Heart left ventricle (tissue), 16 donors: ENCODE measurements at regions not wholly inside any gene's neighbourhood (a gene's known extent, or its start where the extent isn't known, plus 50 kb on each side); places are given as distances from the start of the nearest gene placed in this dataset.

Experiments
- ATAC-seq, 4 donors: fragments of 200-7000 bp; cut with Tn5 transposase; one replicate each; pipeline ENCODE4 v1.9.1; 2020 to 2022; ENCODE audit warnings: moderate library complexity in 4 of 4, mild to moderate bottlenecking in 3 of 4, moderate number of reproducible peaks in 1 of 4
- DNase-seq, 5 donors: peaks; one replicate each; pipeline ENCODE4 v3.0.0-alpha.2; 2020
- H3K27ac ChIP-seq, 12 donors: fragments of 200-600 bp; sonication (generic) in 4 of 12; one replicate each; pipeline versions ENCODE4 v1.5.0 to v1.8.0; 2016 to 2022; ENCODE audit warnings: mild to moderate bottlenecking in 2 of 12
- H3K27me3 ChIP-seq, 9 donors: fragments of 200-600 bp; sonication (generic) in 2 of 9; one replicate each; pipeline versions ENCODE4 v1.5.1 to v1.8.0; 2016 to 2022; ENCODE audit warnings: mild to moderate bottlenecking in 3 of 9
- H3K36me3 ChIP-seq, 9 donors: fragments of 200-600 bp; sonication (generic) in 2 of 9; one replicate each; pipeline versions ENCODE4 v1.5.0 to v1.8.0; 2018 to 2022; ENCODE audit warnings: mild to moderate bottlenecking in 2 of 9
- H3K4me1 ChIP-seq, 12 donors: fragments of 200-600 bp; sonication (generic) in 4 of 12; one replicate each; pipeline versions ENCODE4 v1.5.0 to v1.8.0; 2016 to 2022; ENCODE audit warnings: mild to moderate bottlenecking in 3 of 12
- H3K4me3 ChIP-seq, 12 donors: fragments of 200-600 bp; sonication (generic) in 4 of 12; one replicate each; pipeline versions ENCODE4 v1.5.0 to v1.8.0; 2017 to 2022; ENCODE audit warnings: mild to moderate bottlenecking in 9 of 12, moderate library complexity in 4 of 12
- H3K9me3 ChIP-seq, 12 donors: fragments of 200-600 bp; sonication (generic) in 4 of 12; one replicate each; pipeline versions ENCODE4 v1.5.0 to v1.8.0; 2016 to 2022; ENCODE audit warnings: mild to moderate bottlenecking in 1 of 12
- POLR2A ChIP-seq, 2 donors: fragments of 450-650 bp; IDR thresholded peaks; one replicate each; pipeline ENCODE4 v1.6.1; 2017; ENCODE audit warnings: antibody characterized with exemption in 2 of 2, mild to moderate bottlenecking in 2 of 2, moderate library complexity in 2 of 2
- WGBS, 4 donors: extraction: QIAGEN DNeasy Blood & Tissue Kit in 2 of 4; methylation state at CpG; one replicate each; pipeline versions ENCODE4 v1.1.5 to v1.1.7; 2013 to 2018; 5-methylcytosine and 5-hydroxymethylcytosine counted together
- intact Hi-C, 10 donors: fragments of 100-400 bp; cut with DNase I; formaldehyde crosslinking; loops; one replicate each; pipeline versions ENCODE4 v1.11.1 to v1.14.2; 2022
- TF ChIP-seq, protein P1 (sequence below), 12 donors: fragments of 200-600 bp; sonication (generic) in 4 of 12; IDR thresholded peaks; one replicate each; pipeline versions ENCODE4 v1.5.0 to v1.8.0; 2018 to 2022; ENCODE audit warnings: antibody characterized with exemption in 12 of 12, mild to moderate bottlenecking in 5 of 12
- donor health status: ischemic (EF 13 %, LVEDD 7.1; RV severe dilation, severe dysfunction).
- donor health status: healthy with polysubstance abuse.
- donor health status: DM: no; HTN: yes; CAD: no.
- donor health status: DM: no; HTN: no; CAD: no.
- donor health status: ischemic (EF 25% LVEDD 6.9; RV normal size, moderate dysfunction).
- donor health status: ischemic (EF 25% LVEDD 5.7; RV mildly dilated, moderate dysfunction).
- donor health status: healthy.
- donor health status: DM: yes; HTN: yes; CAD: no.
- donor health status: ischemic (EF 35%, LVEDD 5.7; RV mildly dilated, moderate dysfunction).
- donor health status: nonischemic (EF 11% LVEDD 7.7; RV severe dilation, severe dysfunction).
- donor health status: DM: yes; HTN: yes; CAD: no.
- donor health status: PGD.
- donor health status: ischemic (EF 29% LVEDD 5.4; RV normal size, mild dysfunction).
- donor health status: nonischemic (EF 23%, LVEDD 6.1; RV moderate dilation, normal function).

DNA sequence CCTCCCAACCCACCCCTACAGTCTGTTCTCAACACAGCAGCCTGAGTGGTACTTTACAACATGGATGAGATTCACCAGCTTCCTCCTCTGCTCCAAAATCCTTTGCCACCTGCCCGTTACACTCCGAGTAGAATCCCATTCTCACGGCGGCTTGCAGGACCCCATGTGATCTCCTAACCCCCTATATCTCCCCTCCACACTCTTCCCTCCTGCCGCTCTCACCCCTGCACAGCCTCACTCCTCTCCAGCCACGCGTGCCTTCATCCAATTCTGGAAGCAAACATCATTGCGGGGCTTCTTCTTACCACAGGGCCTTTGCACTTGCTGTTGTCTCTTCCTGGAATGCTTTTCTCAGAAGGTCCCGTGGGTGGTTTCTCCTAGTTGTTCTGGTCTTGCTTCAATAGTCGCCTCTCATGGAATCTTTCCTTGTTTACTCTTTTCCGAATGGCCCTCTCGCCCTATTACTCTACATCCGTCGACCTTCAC lies 472.3 kb downstream of the CDH26 start:
- no peak for TF ChIP-seq POLR2A (IDR thresholded peaks at IDR 0.05)
- TF ChIP-seq, protein P1, sequence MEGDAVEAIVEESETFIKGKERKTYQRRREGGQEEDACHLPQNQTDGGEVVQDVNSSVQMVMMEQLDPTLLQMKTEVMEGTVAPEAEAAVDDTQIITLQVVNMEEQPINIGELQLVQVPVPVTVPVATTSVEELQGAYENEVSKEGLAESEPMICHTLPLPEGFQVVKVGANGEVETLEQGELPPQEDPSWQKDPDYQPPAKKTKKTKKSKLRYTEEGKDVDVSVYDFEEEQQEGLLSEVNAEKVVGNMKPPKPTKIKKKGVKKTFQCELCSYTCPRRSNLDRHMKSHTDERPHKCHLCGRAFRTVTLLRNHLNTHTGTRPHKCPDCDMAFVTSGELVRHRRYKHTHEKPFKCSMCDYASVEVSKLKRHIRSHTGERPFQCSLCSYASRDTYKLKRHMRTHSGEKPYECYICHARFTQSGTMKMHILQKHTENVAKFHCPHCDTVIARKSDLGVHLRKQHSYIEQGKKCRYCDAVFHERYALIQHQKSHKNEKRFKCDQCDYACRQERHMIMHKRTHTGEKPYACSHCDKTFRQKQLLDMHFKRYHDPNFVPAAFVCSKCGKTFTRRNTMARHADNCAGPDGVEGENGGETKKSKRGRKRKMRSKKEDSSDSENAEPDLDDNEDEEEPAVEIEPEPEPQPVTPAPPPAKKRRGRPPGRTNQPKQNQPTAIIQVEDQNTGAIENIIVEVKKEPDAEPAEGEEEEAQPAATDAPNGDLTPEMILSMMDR (IDR thresholded peaks at IDR 0.05): no peak
- Histone ChIP-seq H3K9me3 (no peaks in the 10 kb centered on the region), H3K4me1 (no peaks in the 10 kb centered on the region), H3K36me3 (no peaks in the 10 kb centered on the region), H3K27me3 (no peaks in the 10 kb centered on the region), H3K4me3 (no peak overlapping the region), H3K27ac (no peak overlapping the region)
- intact Hi-C loops: no loop called here
- DNase-seq (no peak), ATAC-seq (no peak)
- 92 to 94% (median 93%) methylated on average over 14 of the region's 14 CpGs for WGBS, 4 donors

DNA sequence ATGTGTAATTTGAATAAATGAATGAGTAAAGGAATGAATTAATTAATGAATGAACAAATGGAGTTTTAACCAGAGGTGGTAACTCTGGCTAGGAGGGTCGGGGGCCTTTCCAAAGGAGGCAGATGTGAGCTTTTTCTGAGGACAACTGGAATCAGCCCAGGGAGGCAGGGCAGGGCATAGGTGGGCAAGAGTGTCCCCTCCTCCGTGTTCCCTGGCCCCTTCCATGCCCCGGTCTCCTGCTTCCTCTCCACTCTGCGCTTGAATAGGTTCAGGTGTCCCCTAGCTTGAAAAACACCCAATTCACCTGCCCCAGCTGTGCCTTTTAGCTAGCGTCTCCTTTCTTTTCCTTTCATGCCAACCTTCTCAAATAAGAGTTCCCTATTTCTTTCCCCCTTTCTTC lies 473.1 kb downstream of the CDH26 start:
- ATAC-seq (no peak), DNase-seq (no peak)
- Histone ChIP-seq H3K9me3 (no peaks in the 10 kb centered on the region), H3K4me1 (no peaks in the 10 kb centered on the region), H3K4me3 (no peak overlapping the region), H3K27me3 (no peaks in the 10 kb centered on the region), H3K27ac (no peak overlapping the region), H3K36me3 (no peaks in the 10 kb centered on the region)
- 73 to 84% (median 81%) methylated on average over 5 of the region's 5 CpGs for WGBS, 4 donors
- no peak for TF ChIP-seq POLR2A (IDR thresholded peaks at IDR 0.05)
- TF ChIP-seq, protein P1 (IDR thresholded peaks at IDR 0.05): no peak
- intact Hi-C loops: no loop called here

DNA sequence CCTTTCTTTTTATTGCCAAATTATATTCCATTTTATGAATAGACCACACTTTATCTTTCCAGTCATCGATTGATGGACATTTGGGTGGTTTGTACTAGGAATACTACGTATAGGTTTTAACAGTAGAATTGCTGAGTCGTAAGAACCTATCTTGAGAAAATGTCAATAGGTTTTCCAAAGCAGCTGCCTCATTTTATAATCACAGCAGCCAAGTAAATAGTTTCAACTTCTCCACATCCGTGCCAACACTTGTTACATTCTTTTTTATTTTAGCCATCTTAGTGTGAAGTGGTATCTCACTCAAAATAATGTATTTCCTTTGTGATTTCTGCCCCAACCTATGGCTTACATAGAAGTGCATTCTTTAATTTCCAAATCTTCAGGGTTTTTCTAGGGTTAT lies 479.2 kb downstream of the CDH26 start:
- intact Hi-C loops: no loop called here
- ATAC-seq (no peak), DNase-seq (no peak)
- Histone ChIP-seq H3K27ac (no peak overlapping the region), H3K36me3 (no peaks in the 10 kb centered on the region), H3K4me3 (no peak overlapping the region), H3K9me3 (peaks cover 0 to 23% (median 2%) of the 10 kb centered on the region in 12 donors), H3K27me3 (no peaks in the 10 kb centered on the region), H3K4me1 (no peaks in the 10 kb centered on the region)
- TF ChIP-seq, protein P1 (IDR thresholded peaks at IDR 0.05): no peak
- WGBS, 4 donors: 75 to 82% (median 76%) methylated on average over 4 of the region's 4 CpGs

DNA sequence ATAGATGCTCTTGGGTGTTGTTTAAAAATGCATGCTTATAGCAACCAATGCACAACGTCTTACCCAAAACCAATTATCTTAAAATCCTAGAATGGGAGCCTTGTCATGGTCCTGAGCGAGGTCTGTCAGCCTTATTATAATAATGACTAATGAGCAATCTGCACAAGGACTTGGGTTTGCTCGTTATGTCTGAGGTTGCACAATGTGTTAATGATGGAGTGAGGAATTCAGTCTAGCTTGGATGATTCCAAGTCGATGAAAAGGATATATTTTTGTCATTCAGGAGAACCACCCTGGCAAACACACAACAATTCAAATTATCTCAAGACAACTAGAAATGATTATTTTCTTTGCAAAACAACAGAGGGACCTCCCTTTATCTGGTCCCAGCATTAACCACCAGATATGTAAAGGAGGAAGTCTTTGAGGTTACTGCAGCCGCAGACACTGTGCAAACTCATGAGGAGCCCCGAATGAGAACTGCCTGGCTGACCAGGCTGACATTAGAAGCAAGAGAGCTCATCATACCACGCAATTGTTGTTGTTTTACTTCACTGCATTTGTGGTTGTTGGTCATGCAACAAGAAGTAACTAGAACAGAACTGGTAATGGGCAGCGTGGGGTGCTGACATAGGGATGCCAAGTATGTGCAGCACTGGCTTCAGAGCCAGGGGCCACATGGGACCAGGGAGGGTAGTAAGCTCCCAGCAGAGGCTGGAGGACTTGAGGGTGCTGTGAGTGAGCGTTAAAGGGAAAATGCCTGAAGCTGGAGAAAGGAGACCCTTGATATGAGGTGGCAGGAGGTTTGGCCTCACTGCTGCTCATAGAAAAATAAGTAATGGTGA lies 488.3 kb downstream of the CDH26 start:
- intact Hi-C loops: no loop called here
- no peak for ATAC-seq
- WGBS, 4 donors: 66 to 73% (median 71%) methylated on average over 9 of the region's 9 CpGs
- Histone ChIP-seq H3K36me3 (no peaks in the 10 kb centered on the region), H3K27ac (no peak overlapping the region), H3K4me3 (no peak overlapping the region), H3K9me3 (peaks cover 0 to 6% (median 0%) of the 10 kb centered on the region in 12 donors), H3K4me1 (no peaks in the 10 kb centered on the region), H3K27me3 (no peaks in the 10 kb centered on the region)
- DNase-seq: no peak
- TF ChIP-seq POLR2A (IDR thresholded peaks at IDR 0.05): no peak
- TF ChIP-seq, protein P1 (IDR thresholded peaks at IDR 0.05): no peak
